RPMI7951 (cell line): ENCODE measurements at regions not wholly inside any gene's neighbourhood (a gene's known extent, or its start where the extent isn't known, plus 50 kb on each side); places are given as distances from the start of the nearest gene placed in this dataset.
A peak's percentile ranks its signal among the peaks of the same experiment; 100 is the strongest.
"Not testable (repeated sequence)": the region's sequence is repeated elsewhere in the genome, so short reads cannot be mapped to it uniquely, and the experiment has no call there.

Source experiments
- DNase-seq: peaks from one replicate; pipeline ENCODE4 v3.0.0-alpha.2; 2012; ENCODE audit warnings: low read depth

DNA sequence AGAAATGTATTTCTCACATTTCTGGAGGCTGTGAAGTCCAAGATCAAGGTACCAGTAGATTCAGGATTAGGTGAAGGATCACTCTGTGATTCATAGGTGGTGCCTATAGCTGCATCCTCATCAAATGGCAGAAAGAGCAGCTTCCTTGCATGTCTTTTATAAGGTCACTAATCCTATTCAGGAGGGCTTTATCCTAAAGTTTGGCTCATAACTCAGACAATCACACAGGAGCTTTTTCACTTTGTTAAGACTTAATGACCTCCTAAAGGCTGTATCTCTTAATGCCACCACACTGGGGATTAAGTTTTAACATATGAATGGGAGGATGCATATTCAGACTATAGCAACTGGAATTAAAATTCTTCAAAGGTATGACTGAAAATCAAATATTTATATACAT is 861.1 kb downstream of the DACH1 start:
- no peak for DNase-seq

DNA sequence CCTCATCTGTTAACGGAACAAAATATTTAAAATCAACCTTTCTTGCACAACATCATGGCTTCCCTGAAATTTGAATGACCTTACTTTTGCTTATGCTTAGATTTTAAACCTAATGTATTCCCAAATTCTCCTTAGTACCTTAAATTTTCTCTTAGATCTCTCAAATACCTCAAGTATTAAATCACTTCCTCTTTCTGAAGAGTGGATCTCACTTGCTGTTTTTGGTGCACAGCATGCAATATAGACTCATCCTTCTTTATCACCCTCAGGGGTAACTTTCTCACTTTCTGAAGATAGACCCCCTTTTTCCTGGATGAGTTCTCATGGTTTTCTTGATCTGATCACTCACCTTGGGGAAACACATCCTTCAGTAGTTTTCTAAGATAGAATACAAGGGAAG is 871.7 kb downstream of the DACH1 start:
- DNase-seq: no peak

DNA sequence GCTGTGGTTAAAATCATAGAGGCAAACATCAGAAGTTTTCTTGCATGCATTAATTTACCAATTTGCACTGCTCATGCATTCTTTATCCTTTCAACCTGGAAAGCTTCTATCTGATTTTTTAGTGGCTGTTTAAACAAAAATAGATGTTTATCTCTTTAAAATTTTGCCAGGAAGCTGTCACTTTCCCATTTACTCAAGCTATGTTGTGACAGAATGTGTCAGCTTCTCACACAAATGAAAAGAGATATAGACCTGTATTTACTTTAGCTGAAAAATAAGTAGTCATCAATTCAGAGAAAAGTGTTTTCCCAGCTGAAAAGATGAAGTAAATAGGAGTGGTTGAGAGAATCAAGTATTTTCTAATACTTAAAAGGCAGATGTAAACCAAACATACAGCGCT is 872.8 kb downstream of the DACH1 start:
- DNase-seq: no peak

DNA sequence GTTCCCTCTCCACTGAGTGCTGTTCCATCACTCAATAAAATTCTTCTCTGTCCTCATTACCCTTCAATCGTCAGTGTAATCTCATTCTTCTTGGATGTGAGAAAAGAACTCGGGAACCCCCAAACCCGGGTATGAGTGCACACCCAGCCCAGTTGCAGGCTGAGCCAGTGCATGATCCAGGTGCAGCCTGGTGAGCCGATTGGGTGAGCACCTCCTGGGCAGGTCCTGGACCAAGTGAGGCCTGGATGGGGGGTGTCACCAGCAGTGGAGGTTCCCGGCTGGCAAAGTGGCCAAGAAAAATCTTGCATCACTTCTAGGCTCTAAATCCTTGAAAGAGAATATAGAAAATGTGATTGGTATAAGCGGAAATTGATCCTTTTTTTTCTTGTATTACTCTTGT is 878.8 kb upstream of the KLHL1 start:
- no peak for DNase-seq

GRCh38 chr13:70985371-70985770 is 877.1 kb upstream of the KLHL1 start:
- DNase-seq: no peak

- not testable (repeated sequence) for DNase-seq
Measured at GRCh38 chr13:70981219-70981618, 873.0 kb upstream of the KLHL1 start.

DNA sequence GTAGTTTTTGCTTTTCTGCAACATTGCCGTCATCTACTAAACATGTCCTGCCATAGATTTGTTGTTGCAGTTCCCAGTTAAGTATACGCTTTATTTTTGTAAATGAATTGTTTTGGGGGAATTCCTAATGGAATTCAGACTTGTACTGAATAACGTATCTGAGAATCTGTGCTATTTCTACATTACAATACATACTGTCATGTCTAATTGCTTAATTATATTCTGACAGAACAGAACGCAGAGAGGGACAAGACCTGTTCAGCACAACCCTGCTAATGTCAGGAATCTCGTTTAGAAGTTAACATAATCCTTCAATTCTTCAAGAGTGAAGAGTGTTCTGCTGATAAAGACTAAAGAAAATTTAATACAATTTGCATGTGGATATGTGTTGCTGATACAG is 861.1 kb upstream of the KLHL1 start:
- DNase-seq: no peak

DNA sequence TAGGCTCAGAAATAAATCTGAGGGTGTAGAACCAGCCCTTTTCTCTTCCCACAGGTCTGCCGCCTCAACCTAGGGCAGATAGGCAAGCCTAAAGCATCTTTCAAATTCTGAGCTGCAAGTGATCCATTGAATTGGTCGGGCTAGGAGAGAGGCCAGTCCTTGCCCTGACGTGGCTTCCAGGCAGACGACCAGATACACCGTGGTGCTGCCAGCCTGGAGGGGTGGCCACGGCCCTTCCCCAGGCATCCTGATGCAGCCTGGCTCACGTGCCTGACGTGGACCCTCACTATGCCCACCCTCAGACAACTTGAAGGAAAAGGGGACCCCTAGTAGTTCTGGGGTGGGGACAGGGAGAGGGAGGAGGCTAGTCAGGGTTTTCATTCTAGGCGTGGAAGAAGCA is 859.3 kb upstream of the KLHL1 start:
- no peak for DNase-seq

DNA sequence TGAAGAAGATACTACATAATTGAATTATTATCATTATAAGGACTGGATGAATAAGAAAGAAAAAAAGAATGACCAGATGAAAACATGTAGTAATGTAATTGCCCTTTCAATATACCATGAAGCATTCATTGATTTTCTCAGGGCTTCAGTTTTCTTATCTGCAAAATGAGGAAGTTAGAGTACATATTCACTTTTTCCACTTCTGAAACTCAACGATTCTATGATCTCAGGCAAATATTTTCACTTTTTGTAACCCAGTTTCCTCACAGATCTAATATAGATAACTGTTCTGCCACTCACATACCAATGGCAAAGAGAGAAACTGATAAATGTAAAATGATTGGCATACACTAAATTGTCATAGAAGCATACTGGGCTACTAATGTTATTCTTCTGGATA is 856.6 kb upstream of the KLHL1 start:
- no peak for DNase-seq

- DNase-seq: no peak
Measured at GRCh38 chr13:70964124-70964523, 855.9 kb upstream of the KLHL1 start.

- DNase-seq: peak; percentile 23
Measured at GRCh38 chr13:70960841-70961443, 852.7 kb upstream of the KLHL1 start.

- no peak for DNase-seq
Measured at GRCh38 chr13:70959035-70959775, 851.0 kb upstream of the KLHL1 start.

- DNase-seq: no peak
Measured at GRCh38 chr13:70955887-70956286, 847.6 kb upstream of the KLHL1 start.

DNA sequence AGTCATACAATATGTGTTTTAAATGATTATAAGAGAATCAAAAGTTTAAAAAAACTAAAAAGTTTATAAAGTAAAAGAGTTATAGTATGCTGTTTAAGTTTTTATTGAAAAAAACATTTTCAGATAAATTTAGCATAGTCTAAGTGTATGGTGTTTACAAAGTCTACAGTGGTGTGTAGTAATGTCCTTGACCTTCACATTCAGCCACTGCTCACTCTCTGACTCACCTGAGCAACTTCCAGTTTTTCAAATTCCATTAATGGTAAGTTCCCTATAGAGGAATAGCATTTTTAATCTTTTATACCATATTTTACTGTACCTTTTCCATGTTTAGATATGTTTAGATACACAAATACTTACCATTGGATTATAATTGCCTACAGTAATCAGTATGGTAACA is 842.4 kb upstream of the KLHL1 start:
- no peak for DNase-seq

GRCh38 chr13:70945506-70945905 is 837.3 kb upstream of the KLHL1 start:
- no peak for DNase-seq

GRCh38 chr13:70941454-70941853 is 833.2 kb upstream of the KLHL1 start:
- DNase-seq: no peak

DNA sequence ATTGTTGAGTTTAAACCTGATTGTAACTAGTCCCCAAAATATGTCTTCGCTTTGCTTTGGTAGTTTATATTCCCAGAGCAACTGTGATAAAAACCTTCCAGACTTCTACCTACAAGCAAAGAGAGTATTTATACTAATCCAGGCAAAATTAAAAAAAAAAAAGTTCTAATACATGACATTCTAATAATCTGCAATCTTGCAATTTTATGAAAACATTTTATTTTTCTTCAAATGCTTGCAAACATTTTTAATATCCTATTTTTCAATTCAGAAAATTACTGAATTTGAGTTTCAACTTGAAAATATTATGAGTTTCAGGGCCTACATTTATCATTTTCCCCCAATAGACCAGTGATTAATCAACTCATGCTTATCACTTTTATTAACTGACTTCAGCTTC is 830.2 kb upstream of the KLHL1 start:
- DNase-seq: no peak

- DNase-seq: no peak
Measured at GRCh38 chr13:70932511-70932910, 824.3 kb upstream of the KLHL1 start.

DNA sequence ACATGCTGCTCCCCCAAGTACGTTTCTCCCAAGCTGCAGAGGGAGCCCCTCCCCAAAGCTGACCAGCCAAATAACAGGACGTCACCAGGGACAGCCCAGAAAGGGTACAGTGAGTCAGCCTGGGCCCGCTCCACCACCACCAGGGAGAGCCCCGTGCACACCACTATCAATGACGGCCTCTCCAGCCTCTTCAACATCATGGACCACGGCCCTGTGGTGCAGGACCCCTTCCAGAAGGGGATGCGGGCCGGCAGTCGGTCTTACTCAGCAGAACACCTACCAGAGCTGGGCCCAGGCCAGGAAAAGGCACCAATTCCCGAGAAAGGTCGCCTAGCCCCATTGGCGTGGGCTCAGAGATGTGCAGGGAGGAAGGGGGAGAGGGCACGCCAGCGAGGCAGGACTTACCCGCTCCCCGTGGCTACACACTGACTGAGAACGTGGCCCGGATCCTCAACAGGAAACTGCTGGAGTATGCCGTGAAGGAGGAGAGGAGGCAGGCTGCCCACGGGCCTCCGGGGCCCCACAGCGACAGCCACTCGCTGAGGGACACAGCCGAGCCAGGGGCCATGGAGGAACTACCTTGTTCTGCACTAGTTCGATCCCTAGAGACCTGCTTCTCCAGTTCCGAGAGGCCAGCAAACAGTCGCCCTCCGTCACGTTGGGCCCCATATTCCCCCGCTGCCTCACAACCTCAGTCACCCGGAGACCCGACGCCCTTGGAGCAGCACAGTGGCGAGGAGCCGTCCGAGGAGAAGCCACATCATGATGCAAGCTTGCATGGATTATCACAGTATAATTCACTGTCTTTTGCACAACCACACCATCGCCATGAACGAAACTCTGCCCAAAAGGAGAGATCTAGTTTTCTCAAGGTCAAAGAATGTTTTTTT is 815.9 kb upstream of the KLHL1 start:
- peak; percentile 1 for DNase-seq

DNA sequence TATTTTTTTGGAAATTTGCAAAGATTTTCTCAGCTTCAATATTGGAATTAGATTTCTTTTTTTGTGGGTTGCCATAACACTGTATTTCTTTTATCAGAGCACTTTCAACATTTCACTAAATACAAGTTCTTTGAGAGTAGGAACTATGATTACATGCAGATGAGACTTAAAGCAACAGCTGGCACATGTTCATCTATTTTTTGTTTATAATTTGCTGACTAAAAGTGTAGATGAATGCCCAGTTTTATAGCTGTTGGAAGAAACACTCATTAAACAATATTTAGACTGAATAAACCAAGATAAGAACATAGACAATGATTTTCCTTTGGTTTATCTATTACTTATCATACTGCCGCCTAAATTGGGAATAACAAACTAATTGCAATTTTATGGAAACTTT is 803.0 kb upstream of the KLHL1 start:
- no peak for DNase-seq

DNA sequence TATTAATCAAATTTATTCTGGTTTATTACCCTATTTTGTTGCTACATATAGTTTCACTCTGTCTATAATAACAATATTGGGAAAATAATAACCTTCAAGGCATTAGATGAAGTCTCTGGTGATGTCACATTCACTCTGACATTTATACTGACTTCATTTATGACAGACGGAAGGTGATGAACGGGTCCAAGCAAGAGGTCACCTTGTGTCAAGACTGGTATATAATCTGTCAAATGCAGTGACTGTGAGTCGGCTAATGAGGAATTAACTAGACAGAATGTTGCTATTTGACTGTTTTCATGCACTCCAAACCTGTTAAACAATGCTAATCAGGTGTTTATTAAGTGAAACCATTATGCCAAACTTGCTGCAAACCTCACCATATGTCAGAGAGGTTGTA is 800.5 kb upstream of the KLHL1 start:
- no peak for DNase-seq

DNA sequence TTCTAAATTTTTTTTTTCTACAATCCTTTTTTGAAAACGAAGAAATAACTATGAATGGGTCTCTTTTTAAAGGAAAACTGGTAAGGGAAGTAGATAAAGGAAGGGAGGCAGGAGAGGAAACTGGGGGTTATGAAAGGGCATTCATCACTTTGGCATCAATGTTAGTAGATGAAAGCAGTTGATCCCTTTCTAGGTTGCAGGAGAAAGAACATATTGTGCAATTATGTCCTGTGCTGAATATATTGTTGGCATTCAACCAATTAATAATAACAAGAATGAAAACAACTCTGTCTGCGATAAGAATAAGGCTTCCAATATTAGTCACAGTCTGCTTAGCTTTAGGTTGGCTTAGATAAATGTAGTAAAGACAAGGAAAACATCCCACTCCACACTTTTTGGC is 796.8 kb upstream of the KLHL1 start:
- DNase-seq: no peak

- DNase-seq: no peak
Measured at GRCh38 chr13:70896136-70896535, 787.9 kb upstream of the KLHL1 start.
